HG03025 (cell line): ENCODE measurements at regions not wholly inside any gene's neighbourhood (a gene's known extent, or its start where the extent isn't known, plus 50 kb on each side); places are given as distances from the start of the nearest gene placed in this dataset.

Source experiments
- ATAC-seq: cut with Tn5 transposase; IDR thresholded peaks from one replicate; pipeline ENCODE4 v1.9.1; 2021; ENCODE audit warnings: mild to moderate bottlenecking, moderate library complexity; ENCODE audit not compliant: unreplicated experiment, low FRiP score

DNA sequence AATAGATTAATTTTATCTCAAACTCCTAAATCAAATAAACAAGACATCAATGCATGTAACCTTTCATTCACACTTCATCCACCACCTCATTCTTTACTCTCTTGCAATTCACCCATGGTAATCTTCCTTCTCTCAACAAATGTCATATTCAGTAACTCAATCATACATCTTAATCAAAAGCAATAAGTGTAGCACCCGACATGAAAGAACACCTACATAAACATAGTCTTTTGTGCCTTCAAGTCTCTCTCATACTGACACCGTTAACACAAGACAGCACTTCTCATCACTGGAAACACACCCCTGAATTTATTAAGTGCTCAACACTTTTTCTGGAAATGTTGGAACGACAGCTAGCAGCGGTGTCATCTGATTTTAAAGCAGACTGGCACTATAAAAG is 225.9 kb downstream of the TTLL7 start:
- ATAC-seq: no peak

DNA sequence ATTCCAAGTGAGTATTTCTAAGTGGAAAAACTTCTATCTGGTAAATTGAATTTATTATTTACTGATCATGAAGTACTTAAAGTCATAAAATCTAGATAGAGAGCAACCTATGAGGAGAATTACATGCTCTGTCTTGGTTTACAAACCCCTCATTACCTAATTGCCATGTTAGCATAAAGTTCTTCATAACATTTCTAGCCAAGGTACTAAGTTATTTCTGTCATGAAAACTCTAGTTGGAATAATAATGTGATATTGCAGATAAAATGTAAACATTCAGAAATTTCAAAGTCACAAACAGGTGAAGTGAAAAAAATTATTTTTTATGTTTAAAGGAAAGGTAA is 228.6 kb downstream of the TTLL7 start:
- no peak for ATAC-seq

DNA sequence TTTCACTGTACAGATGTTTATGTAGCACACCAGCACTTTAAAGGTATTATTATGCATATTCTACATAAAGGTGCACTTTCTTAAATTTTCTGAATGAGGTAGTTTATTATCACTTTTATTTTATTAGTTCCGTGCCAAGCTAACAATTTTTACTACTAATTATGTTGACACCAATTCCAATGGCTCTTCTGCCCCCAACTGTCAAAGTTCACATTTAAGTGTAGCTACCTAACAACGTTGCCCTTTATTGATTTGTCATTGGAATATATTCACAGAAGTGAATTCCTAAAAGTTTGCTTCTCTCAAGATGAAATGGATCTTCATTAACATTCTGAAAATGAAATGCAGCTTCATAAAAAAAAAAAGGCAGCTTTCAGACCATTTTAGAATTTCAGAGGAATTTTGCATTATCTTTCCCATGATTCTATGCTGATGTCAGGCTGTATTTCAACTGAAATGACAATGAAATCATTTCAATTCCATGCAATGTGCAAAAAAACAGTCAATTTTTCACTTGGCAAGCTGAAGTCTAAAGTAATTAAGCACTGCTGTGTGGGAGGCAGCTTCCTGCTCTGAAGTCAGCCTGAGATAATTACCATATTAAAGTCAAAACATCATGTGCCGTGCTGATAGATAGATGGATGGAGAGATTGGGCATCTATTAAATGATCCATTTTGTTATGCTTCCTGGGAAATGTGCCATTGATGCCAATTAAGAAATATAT is 229.2 kb downstream of the TTLL7 start:
- no peak for ATAC-seq

DNA sequence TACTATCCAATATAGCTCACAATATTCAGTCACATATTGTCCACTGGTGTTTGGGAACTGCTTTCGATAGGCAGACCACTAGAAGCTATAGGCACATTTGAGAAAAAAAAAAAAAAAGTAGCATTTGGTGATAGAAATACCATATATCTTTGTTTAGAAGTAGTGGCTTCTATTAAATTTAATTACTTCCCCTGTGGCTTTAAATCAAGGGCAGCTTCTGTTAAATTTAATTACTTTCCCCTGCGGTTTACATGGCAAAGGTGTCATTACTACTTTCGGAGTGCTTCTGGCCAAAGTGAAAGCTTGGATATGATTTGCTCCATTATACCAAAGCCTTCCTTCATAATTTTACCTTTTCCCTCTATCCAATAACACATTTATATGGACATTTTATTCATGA is 229.9 kb downstream of the TTLL7 start:
- no peak for ATAC-seq

DNA sequence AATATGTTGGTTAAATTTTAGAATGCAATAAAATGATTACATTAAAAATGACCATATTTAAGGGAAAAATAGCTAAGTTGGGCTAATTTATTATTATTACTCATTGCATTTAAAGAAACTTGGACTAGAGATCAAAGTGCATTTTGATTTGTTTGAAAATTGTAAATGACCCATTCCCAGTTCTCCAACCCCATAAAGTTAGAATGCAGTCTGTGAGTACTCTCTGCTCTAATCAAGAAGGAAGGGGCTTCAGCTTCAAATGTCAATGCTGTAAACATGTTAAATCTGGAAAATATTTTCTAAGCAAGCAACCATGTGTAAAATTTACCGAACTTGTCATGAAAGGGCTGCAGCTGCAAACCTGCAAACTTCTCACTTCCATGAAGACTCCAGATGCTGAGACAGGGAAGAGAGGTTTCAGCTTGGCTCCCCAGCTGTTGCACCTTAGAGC is 232.7 kb downstream of the TTLL7 start:
- no peak for ATAC-seq

DNA sequence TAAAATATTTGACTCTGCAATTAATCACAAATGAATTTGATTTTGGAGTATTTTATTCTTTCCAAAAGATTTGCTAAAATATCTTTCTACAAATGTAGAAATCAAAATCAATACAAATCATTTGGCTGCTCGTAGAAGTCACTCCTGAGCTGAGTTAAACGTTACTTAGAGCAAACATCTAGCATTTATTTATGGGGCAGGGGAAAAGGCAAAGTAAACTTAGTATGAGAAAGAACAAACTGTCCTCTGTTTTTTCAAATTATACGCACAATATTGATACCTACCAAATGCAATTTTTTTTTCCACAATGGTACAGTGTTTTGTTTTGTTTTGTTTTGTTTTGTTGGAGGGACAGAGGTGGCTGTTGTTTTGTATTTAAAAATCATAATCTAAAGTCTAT is 233.8 kb downstream of the TTLL7 start:
- ATAC-seq: no peak

DNA sequence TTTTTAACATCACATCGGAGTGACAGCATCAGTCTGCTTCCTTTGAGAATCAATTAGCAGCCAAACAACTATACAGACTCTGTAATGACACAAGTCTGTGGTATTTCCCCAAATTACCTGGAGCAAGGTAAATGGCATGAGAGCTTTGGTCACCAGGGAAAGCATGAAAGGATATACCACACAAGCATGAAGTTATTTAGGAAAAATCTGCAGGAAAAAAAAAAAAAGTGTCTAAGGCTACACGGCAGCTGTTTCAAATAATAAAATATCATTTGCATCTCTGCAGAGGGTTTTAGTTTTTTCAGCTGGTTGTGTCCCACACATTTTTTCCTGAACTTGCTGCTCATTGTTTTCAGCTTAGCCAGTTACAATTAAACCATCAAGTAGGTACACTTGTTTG is 234.7 kb downstream of the TTLL7 start:
- no peak for ATAC-seq

DNA sequence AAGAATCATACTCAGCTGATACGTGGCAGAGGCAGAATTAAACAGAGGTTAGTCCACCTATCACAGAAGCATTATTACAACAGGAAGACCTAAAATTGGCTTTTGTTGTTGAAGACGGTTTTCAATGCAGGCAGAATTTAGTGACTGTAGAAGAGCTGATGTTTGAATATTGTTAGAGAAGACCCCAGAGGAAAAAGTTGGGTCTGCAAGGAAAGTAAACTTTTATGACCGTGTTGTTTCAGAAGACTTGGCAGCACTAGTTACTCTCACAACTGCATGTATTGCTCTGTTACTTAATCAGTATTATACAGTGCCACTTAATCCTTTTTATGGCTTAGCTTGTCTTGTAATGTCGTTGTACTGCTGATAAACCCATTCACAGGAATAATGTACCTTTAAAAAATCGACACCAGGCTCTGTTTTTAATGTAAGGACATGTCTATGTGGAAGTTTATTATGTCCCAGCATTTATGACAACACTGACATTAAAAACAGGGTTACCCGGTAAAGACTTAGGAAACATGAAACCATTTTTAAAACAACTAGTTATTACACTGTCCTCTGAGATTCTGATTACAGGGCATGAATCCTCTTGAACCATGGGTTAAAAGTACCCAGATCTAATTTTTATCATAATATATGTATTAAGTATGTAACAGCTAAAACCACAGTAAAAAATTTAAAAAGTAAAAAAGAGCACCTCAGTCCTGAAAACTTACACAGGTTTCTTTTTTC is 235.4 kb downstream of the TTLL7 start:
- no peak for ATAC-seq

DNA sequence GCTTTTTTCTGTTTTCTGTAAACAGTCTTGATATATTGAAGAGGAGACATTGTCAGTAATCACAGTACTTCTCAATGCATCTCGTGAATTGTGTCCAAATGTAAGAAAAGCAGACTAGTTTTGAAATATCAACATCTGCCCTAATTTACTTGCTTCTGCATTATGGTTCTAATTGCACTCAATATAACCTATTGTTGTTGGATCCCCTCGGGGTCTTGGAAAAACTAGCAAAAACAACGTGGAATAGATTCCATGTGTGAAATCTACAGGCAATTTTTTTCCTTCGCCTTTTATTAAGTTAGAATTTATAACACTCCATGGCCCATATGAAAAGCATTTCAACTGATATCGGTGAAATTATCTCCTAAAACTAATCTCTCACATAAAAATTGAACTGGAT is 236.5 kb downstream of the TTLL7 start:
- ATAC-seq: no peak

DNA sequence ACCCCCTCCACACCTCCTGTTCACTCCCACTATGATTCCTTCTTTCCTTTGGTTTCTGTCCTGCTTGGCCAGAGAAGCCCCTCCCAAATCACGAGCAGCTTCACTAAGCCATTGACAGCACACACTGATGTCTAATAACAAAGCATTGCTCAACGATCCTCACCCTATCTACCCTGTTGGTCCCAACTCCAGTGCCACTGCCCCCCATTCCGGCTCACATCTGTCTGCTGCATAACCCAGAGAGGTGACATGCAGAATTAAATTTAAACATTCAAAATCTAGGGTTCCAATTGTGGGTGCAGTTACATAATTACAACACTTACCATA is 236.9 kb downstream of the TTLL7 start:
- no peak for ATAC-seq

DNA sequence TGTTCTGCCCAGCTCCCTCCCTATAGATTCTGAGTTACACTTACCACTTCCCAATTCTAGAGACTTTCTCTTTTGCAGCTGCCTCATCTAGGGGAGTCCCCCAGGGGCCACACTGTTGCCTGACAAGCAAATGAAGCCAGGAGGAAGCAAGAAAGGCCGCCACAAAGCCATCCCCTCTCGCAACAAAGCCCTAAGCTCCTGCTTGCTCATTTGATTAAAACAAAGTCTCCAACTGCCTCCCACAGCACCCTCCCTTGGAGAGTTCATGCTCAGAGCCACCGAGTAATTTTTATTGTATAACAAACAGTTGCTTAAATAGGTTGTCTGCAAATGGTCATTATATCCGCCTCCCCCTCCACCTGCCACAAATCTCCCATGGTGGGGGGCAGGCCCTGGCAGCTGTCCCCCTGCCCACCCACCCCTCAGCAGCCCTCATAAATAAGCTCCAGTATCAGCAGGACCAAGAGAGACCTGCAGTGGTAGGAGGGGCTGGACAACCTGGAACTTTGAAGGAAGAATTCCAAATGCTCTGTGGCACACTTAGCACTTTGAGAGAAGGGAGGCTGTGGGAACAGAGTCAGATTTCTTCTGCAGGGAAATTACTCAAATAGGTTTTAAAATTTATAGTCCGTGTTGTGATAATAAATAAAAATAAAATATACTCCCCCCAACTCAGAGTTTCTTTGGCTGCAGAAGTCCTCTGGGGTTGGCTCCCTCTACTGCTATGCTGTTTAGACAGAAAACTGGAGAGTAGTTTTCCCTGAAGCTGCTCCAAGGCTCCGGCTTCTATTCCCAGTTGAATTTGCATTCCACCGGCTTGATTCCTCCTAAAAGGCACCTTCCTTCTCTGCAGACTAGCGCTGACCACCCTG is 237.5 kb downstream of the TTLL7 start:
- ATAC-seq: peak; percentile 100

DNA sequence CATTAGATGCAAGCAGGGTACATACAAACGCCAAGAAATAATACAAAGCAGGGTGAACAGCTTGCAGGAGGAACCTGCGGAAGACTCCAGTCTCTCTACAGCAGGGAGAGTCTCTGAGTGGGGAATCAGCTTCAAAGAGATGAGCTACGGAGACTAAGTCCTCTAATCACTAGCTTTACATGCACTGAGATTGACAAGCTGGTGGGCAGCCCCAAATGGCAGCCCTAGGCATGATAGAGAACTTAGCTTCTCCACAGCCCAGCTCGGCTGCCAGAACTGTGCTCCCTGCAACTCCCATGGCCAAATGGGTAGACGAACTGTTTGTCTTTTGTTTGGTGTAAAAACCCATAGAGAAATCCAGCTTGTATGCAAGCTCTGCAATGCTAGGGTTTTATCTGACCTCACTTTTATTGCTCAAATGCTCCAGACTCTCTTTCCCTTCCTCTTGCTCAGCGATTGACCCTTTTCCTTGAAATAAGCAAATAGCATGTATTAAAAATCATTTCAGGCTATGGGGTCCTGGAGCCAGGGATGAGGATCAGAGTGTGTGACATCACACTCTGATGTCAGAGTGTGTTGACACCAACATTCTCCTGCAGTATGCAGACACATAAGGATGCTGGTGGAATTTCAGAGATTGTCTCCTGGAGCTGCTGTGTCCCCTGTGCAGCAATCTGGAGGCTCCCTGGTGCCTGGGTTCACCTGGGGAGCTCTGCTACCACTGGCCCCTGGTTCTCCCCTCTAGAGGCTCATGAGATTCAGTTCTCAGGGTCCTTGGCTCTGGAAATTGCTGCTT is 238.5 kb downstream of the TTLL7 start:
- peak; percentile 7 for ATAC-seq

DNA sequence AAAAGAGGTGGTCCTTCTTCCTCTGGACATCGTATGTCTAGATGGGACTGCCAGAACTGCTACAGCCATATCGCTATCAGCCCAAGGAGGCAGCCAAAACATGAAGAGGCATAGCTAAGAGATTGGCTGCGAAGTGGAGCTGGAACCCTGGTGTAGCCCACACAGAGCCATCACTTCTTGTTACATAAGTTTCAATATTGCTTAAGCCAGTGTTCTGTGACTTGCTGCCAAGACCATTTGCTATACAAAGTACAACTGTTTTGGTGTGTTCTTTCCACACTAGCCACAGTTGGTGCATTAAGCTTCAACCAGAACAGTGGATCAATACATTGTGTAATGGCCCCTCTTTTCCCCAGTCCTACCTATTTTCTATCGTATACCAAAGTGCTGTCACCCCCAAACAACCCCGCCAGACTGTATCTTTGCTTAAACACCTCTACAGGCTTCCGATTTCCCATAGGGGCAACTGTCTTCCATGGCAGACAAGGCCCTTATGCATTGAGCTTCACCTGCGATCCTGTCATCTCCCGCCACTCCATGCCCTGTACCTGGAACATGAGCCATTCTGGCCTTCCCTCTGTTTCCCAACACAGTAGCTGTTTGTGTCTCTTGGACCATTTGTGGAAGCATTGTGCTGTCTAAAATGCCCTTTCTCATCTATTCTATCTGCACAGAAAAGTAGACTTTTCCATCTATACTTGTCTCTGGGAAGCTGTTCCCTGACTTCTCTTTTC is 241.8 kb downstream of the TTLL7 start:
- ATAC-seq: no peak

DNA sequence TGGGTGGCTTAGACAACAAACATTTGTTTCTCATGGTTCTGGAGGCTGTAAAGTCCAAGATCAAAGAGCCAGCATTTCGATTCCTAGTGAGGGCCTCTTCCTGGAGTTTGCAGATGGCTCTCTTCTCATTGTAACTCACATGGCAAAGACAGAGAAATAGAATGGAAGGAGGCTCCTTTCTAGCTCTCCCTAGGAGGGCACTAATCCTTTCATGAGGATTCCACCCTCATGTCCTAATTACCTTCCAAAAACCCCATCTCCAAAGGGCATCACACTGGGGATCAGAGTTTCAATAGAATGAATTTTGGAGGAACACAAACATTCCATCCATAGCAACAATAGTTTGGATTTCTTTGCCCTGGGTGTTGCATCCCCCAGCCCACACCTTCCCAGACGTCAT is 247.3 kb downstream of the TTLL7 start:
- ATAC-seq: no peak

DNA sequence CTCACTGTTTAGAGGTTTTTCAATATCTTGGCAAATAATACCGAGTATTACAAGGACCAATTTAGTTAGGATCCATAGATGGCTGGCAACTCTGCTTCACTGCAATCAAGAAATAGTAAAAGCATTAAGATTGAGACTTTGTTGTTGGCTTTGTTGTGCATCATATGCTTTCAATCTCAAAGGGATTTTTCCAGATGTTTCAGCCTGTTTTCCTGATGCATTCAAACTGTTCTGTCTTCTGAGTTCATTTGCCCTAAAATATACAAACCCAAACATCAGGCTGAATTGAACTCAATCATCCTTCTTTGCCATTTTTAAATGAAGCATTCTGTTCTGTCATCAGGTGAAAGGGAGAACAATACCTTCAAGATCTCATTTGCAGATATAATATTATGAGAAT is 248.7 kb downstream of the TTLL7 start:
- ATAC-seq: no peak

DNA sequence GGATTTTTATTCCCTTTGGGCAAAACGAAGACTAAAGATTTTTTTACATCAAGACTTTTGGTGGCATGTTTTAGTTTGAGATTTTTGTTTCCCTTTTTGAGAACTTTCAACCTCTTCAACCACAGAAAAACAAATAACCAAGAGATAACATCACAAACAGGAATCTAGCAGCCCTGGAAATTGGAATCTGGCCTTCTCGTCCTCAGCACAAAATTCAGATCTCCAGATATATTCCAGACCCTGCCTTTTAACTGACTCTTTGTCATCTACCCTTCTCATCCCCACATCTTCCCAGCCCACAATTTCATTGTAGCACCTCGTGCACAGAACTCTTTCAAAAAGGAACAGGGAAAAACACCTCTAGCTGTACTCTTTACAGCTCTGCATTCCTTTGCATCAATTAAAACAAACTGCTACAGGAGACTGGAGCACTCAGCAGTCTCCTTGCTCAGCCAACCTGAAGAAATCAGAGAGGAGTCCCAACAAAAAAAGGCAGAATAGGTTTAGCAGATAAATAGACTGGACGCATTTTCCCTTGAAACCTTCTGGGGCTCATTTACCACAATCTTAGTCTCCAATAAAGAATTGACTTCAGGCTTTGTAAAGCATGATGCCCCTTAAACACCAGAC is 251.0 kb downstream of the TTLL7 start:
- no peak for ATAC-seq

DNA sequence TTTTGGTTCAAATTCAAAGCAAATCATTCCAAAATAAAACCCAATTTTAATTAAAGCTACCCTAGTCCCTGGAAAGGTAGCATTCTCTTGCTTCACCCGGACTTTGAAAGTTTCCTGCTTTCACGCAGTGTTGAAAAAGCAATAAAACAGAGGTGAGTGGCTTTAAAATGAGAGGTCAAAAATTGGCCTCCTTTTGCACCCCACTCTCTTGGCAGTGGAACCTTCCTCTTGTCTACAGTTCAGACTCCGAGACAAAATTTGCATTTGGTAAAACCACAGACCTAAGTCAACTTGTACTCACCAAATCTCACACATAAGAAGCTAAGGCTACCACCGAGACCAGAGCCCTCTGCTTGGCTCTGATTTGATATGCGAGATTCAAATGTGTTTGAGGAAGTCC is 252.7 kb downstream of the TTLL7 start:
- ATAC-seq: peak; percentile 63

DNA sequence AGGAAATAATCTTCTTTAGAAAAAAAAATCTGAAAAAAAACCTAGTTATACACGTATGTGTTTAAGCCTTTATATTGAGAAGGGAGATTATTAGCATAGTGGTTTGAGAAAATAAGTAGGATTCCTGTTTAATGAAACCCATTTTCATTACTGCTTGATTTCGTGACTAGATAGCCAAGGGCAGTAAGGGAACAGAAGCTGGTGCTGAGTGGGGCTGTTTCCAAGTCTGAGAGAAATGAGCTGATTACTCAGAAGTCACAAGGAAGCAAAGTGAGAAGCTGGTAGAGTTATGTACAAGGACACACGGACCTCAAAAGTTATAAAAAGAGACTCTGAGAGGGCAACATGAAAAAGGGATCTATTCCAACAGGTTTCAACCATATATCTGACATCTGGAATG is 256.5 kb downstream of the TTLL7 start:
- no peak for ATAC-seq

DNA sequence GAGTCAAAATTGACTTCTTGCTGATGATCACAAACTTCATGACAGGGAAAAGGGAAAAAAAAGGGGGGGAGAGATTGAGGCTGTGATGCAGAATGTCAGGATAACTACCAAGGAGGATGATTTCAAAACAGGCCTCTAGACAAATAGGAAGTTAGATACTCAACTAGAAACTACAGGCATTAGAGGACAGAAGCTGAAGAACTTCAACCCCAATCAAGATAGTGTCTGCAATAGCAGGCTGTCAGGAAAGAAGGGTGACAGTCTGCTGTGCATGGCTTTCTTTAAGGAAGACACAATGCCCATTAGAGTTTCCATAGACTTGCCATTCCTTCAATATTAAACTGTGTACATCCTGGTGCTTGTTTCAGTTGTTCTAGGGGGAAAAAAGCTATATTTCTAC is 257.2 kb downstream of the TTLL7 start:
- no peak for ATAC-seq

DNA sequence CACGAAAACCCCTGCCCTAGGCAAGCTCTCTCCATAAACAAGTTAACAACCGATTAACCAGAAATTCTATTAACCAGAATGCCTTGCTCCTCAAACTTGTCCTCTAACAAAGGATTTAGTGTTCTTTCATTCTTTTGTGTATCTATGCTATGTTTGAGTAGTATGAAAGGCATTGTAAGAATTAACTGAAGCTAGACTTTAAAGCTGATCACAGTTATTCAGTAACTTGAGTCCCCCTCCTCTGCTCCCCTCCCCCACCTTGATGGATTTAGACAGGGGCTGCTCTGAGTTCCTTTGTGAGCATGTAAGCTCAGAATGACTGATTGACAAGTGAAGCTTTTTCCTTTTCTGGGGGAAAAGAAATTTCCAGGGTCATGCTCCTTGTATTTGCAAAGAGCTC is 257.6 kb downstream of the TTLL7 start:
- no peak for ATAC-seq
